Fibroblast of skin of back (primary cell): ENCODE measurements at regions not wholly inside any gene's neighbourhood (a gene's known extent, or its start where the extent isn't known, plus 50 kb on each side); places are given as distances from the start of the nearest gene placed in this dataset.
A peak's percentile ranks its signal among the peaks of the same experiment; 100 is the strongest.

Experiments used
- DNase-seq: peaks from one replicate; pipeline ENCODE4 v3.0.0-alpha.2; 2013

DNA sequence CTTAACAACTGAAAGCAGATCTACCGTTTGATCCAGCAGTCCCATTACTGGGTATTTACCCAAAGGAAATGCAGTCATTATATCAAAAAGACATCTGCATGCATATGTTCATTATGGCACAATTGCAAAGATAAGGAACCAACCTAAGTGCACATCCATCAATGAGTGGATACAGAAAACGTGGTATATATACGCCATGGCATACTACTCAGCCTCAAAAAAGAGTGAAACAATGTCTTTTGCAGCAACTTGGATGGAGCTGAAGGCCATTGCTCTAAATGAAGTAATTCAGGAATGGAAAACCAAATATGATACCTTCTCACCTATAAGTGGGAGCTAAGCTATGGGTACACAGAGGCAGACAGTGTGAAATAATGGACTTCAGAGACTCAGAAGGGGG is 169.3 kb downstream of the ZBTB18 start:
- DNase-seq, result no peak

DNA sequence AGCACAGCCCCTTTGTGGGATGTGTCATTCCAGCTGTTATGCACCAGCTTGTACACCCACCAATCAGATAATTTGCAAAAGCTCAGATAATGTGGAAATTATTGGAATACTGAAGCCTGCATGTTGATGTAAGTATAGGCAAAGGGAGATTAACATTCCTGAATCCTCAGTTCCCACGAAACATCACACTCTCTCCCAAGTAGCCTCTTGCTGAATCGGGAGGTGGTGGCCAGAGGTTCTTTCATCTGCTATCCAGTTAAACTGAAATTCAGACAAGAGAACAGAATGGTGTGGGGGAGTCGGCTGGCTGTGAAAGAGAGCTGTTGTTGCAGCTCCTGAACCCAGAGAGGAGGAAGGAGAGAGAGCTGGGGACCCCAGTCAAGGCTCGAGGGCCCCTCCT is 170.9 kb downstream of the ZBTB18 start:
- peak; percentile 56 for DNase-seq

DNA sequence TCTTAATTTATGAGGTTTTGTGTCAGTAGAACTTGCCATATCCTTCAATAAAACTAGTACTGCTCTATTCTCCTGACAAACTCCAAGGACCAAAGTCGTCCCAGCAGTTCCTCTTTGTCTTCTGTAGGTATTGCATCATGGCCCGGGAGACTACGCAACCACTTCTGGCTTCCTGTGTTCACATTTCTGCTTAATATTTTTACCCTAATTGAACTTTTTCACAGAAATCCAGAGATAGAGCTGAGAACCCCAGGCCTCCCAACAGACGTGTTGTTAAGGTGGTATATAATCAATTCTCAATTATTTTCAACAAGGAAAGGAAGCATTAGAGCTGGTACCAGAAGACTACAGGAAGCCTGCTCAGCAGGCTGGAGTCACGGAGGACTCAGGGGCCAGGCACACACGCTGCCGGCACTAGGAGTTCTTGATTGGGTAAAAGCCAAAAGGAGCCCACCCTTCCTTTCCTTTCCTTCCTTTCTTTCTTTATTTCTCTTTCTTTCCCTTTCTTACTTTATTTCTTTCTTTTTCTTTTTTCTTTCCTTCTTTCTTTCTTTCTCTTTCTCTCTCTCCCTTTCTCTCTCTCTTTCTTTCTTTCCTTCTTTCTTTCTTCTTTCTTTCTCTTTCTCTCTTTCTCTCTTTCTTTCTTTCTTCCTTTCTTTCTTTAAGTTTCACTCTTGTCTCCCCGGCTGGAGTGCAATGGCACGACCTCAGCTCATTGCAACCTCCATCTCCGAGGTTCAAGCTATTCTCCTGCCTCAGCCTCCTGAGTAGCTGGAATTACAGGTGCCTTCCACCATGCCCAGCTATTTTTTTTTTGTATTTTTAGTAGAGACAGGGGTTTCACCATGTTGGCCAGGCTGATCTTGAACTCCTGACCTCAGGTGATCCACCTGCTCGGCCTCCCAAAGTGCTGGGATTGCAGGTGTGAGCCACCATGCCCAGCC is 173.7 kb downstream of the ZBTB18 start:
- no peak for DNase-seq

DNA sequence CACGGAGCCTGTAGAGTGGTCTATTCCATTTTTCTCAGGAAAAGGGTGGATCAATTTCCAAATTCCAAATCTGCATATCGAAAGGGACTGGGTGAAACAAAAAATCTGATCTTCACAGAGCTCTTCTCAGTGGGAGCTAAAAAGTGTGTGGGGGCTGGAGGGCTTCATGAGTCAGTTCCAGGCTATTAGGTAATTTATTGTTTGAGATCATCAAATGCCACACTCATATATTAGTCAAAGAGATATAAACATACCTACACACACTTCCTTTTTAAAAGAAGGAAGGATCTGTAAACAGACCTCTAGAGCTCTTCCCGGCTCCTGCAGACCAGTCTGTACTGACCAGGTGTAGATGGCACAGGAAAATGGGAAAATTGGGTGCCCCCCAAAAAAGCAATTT is 175.4 kb downstream of the ZBTB18 start:
- DNase-seq, result peak; percentile 33

DNA sequence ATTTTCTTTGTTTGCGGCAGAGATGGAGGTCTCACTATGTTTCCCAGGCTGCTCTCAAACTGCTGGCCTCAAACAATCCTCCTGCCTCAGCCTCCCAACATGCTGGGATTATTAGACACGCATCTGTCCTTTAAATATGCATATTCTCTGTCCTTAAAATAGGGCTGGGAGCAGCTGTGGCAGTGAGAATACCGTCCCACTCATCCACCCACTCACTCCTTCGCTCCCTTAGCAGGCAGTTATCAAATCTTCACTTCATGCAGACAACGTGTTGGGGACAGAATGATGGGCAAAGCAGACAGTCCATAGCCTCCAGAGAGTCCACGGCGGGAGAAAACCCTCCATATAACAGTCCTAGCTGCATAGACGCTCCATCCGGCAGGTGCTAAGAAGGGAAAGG is 179.4 kb downstream of the ZBTB18 start:
- no peak for DNase-seq

DNA sequence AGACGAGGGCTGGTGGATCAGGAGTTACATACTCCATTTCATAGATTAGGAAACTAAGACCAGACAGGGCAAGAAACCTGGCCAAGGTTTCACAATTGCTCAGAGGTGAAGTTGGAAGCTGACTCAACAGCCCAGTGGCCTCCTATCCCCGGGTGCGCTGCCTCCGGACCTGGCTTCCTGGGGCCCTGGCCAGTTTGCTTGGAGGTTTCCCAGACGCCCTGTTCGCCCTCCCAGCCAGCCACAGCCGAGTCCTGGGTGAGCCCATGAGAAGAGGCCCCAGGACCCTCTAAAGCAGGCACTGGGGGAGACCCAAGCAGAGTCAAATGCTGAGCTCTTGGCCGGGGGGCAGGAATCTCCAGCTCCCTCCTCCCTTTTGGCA is 180.1 kb downstream of the ZBTB18 start:
- no peak for DNase-seq

DNA sequence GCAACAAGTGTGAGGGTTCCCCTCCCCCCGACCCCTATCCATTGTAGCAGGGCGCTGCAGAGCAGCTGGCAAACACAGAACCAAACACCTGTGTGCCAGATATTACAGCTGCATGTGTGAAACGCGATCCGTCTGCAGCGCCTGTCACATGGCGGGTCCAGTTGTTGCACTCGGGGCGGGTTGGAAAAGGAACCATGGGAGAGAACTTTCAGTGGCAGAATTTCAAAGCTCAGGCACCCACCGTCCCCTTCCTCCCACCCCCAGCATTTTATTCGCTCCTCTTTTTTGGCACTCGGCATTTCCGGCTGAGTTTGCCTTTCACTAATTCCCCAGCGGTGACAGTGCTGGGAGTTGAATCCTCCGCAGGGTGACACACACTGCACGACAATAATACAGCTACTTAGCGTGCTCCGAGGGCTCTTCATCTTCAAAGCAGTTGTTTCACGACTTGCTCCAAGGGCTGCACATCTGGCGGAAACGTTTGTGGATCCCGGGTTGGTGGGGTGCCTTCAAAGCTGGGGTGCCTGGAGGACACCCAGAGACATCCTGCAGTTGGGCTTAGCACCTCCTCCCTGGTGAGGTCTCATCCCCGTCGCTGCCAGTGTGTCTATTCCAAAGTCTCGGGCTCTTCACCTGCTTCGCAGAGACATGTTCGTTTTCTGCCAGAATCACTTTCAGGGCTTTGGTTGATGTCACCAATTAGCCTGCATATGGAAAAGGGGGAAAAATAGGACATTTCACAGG is 180.7 kb downstream of the ZBTB18 start:
- peak; percentile 72 for DNase-seq

DNA sequence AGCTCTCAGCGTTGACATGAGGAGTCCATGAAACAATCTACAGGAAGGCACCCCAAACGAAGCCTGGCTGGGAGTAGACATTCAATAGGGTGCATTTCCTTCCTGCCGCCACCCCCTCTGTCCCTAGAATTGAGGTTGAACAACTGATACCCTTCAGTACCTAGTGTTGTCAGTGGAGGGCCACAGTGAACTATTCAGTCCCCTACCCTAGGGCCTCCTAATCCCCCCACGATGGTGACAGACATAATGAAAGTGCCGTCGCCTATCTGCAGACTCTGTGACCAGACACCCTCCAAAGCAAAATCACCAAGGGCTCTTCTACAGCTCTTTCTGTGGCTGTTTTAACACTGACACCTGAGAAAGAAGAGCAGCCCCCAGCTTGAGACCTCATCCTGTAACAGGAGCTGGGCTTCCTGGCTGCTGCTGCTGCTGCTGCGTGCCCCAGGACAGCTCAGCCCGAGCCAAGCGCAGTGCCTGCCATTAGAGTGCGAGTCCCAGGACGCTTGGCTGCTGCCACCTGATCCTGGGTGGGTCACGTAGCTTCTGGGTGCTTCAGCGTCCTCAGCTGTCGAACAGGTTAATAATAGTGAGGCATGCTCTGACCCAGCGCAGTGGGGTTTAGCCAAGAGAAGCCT is 183.0 kb downstream of the ZBTB18 start:
- no peak for DNase-seq

DNA sequence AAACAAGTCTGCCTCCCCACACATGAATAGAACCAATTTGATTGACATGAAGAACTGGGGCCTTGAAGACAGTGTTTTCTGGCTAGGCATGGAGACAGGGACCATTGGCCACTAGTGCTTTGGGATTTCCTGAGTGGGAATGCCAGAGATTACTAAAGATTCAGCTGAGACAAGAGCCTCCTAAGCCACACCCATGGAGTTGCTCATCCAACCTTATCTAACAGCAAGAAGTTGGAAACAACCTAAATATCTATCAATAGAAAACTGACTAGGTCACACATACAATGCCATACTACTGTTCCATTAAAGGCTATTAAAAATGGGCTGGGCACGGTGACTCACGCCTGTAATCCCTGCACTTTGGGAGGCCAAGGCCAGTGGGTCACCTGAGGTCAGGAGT is 184.1 kb downstream of the ZBTB18 start:
- DNase-seq, result no peak

DNA sequence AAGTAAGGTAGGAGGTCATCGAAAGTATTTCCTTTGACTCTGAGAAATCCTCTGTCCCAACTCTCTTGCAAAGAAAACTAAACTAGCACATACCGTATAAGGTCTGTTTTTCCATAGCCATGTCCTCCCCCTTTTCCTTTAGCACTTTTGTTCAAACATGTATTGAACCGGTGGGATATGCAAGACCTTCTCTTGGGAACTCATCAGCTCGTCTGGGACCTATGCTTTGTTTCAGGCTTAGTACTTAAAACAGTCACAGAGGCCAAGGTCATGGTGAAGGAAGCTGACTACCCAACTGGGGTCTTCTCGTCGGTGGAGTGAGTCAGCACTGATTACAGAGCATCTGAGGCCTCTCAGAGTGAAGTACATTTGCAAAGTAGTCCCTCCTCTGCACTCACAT is 185.0 kb downstream of the ZBTB18 start:
- no peak for DNase-seq

DNA sequence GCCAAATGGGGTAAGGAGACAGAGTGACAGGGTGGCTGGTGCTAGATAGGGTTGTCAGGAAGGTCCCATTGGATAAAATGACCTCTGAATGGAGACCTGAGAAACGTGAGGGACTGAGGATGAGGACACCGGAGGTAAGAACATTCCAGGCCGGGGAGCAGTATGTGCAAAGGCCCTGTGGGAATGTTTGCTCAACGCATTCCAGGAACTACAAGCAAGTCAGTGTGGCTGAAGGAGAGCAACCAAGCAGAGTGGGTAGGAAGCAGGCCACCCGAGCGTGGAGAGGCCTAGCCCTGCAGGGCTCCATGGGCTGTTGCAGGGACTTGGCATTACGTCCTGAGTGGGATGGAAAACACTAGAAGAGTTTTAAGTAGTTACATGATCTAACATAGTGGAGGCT is 185.6 kb downstream of the ZBTB18 start:
- no peak for DNase-seq

DNA sequence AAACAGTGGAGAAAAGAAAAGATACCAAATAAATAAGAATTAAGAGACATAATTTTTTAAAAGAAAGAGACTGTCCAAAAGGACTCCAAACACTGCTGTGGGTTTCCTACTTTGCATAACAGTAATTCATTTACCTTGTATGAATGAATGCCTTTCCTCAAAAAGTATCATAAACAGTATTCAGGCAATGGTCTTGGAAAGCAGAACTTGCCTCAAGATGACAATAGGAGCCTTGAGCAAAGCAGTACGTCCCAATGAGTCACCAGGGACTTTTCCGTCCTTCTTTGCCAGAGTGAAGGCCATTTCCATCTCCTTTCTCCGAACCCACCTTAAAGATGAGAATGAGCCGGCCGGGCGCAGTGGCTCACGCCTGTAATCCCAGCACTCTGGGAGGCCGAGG is 186.4 kb downstream of the ZBTB18 start:
- DNase-seq, result no peak

DNA sequence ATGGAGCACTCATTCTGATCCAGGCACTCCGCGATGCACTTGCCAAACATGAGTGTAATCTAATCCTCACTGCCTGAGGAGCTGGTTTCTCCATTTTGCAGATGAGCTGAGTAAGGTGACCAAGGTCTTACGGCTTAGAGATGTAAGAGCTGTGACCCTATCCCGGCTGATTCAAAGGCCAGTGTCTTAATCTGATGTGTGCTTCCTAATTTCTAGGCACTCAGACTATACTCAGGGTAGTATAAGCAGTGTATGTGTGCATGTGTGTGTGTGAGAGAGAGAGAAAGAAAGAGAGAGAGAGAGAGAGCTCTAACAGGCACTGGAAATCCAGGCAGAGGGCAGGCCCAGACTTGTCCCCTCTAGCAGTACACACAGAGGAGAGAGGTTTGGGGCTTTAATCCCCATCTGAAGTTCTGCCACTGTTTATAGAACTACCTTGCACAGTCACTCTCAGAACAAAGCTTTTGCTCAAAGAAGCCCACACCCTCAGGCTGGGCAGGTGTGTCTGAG is 188.2 kb downstream of the ZBTB18 start:
- no peak for DNase-seq

DNA sequence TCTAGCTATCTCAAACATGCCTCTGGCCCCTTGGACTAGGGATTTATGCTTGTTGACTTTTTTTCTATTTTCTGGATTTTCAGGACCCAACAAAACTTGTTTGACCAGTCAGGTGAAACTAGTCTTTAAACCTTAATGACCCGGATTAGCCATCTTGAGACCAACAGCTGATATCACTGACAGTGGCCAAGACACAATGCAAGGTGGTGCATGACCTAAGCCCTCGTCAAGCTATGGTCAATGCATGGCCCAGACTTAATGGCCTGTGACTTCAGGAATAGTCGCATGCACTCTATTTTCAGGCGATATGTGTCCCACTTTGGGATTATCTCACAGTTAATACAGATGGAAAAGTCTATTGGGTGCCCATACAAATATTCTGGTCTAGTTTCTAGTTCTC is 190.4 kb downstream of the ZBTB18 start:
- no peak for DNase-seq

DNA sequence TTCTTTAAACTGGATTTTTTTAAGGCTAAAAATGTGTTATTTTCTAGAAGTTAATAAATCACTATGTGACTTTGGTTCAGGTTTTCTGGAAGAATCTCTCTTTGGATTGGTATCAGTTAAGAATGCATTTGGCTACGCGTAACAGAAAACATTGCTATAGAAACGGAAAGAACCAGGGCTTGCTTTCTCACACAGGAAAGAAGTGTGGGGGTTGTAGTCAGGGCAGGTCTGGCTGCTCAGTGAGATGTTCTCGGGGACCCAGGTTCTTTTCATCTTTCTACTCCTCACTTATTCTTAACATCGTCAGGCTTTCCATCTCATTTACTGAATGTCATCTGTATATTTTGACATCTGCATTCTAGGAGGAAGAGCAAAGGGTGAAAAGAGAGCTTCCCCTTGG is 191.4 kb downstream of the ZBTB18 start:
- no peak for DNase-seq

DNA sequence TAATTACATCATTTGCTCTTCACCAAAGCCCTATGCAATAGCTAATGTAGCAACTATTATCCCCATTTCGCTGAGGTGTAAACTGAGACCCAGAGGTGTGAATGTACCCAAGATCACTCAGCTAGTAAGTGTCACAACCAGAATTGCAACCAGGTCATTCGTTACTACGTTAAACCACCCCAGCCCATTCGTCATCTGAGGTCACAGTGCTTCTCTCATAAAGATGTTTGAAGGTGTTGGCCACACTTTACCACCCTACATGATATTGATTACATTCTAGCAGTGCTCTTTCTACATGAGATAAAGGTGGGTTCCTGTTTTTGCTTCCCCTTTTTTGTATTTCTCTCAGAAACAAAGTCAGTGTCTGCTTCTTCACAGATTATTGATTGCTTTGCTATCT is 195.3 kb downstream of the ZBTB18 start:
- DNase-seq, result no peak

DNA sequence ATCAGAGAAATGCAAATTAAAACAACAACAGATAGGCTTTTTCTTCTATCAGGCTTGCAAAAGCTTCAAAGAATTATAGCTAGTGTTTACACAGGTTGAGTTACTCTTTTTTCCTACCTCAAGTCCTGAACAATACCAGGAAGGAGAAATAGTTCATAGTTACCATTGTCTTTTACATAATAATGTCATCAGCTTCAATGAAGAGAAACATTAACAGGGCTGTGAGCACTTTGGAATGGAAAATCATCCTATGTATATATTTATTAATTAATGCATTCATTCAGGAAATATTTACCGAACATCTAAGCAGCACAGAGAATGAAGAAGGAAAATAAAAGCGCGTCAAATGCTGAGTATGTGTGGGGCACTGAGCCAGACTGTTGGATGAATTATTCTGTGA is 197.3 kb downstream of the ZBTB18 start:
- no peak for DNase-seq

DNA sequence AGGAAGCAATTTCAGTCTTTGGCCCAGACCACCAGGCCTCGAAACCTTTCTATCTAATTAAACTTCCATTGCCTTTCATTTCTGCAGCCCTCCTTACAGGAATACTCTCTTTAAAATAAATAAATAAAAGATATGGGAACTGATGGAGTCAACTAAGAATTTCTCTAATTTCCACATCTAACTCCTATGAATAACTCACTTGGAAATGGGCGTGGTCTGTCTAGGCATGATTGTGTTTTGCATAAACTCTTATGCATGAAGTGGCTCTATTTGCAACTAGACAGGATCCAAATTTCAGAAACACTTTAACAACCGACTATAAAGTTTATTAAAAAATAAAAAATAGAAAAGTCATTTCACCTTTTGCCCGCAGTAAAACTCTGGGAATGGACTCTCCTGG is 199.5 kb downstream of the ADSS2 start:
- DNase-seq, result no peak

DNA sequence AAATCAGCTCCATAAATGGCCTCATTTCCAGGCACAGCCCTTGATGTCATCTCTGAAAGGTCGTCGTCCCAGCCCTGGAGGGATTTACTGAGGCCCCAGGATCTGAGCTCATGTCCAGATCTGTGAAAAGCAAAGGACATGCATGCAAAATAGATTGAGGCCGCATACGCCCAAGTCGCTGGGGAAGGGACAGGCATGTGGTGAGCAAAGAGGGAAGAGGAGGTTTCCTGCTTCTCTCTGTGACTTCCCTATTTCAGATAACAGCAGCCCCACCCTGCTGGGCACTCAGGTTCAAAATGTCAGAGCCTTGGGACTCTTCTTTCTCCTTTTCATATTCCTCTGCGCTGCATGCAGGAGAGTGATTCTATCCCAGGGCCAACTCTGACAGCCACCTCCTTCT is 197.2 kb downstream of the ADSS2 start:
- DNase-seq, result no peak

DNA sequence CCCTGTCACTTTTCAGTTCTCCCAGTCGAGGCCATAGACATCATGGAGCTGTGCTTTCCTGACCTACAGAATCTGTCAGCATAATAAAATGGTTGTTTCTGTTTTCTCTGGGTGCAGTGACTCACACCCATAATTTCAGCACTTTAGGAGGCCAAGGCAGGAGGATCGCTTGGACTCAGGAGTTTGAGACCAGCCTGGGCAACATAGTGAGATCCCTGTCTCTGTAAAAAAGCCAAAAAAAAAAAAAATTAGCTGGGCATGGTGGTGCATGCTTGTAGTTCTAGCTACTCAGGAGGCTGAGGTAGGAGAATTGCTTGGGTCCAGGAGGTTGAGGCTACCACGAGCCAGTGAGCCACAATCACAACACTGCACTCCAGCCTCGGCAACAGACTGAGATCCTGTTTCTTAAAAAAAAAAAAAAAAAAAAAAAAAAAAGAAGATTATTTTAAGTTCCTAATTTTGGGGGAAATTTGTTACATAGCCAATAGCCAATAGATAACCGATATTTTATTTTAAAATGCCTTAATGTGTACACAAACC is 196.2 kb downstream of the ADSS2 start:
- no peak for DNase-seq

DNA sequence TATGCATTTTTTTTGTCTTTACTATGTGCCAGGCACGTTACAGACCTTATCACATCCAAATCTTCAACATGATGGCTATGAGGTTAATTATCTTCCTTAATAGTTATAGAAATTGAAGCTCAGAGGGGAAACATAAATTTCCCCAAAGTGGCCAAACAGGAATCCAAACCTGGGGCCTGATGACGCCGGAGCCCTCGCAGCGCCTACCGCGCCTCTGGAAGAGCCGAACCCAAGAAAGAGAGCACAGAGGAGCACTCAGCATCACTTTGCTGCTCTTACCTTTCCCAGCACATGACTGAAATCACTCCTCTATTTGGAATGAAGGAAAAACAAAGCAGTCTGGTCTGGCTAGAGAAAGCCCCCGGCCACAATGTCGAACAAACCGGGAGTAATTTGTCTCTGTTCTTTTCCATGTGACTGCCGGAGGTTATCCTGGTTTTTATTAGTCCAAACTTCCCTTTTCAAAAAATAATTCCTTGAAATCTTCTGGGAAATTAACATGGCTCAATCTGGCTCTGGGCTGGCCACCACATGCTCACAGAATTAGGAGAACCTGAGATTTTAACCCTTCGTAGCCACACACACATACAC is 195.5 kb downstream of the ADSS2 start:
- DNase-seq, result no peak

DNA sequence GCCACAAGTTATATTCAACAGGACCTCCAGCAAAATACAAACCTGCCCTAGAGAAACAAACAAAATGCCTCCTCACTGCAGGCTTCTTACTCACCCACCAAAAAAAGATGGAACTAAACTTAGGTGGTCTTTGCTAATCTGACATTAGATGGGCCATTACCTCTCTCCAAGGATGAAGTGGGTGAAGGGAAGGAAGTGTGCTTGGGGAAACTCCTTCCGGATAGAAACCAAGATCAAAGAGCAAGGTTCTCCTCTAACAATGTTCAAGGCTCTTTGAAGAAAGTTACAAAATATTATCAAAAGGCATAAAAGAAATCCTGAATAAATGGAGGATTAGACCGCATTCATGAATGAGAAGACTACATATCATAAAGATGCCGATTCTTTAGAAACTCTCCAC is 187.5 kb downstream of the ADSS2 start:
- no peak for DNase-seq

DNA sequence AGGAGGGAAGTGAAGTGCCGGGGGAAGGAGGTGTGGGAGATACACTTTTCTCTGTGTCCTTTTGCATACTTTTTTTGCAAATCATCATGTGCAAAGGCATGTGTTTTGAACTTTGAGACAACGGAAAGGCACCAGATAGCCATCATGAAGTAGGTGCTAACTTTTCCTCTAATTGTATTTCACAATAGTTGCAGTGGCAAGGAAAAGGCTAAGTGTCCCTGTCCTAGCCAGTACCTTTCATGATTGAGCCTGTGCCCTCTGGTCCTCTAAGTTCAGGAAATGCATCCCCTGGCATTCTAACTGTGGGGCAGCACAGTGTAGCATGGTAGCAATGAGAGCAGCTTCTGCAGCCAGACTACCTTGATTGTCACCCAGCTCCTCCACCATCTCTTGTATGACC is 186.2 kb downstream of the ADSS2 start:
- no peak for DNase-seq
